Karpas-422 (cell line): ENCODE measurements at regions not wholly inside any gene's neighbourhood (a gene's known extent, or its start where the extent isn't known, plus 50 kb on each side); places are given as distances from the start of the nearest gene placed in this dataset.

ENCODE experiments used
- DNase-seq: peaks from one replicate; pipeline ENCODE4 v3.0.0-alpha.2; 2015
- H2AFZ ChIP-seq: fragments of 200-600 bp; sonication (generic); 2 replicates; pipeline ENCODE4 v1.6.1; 2014; ENCODE audit warnings: antibody characterized with exemption, low read length, mixed read lengths
- H3K27ac ChIP-seq: fragments of 200-600 bp; sonication (generic); 2 replicates; pipeline ENCODE4 v1.5.1; 2014; ENCODE audit warnings: mild to moderate bottlenecking, low read length, moderate library complexity
- H3K27me3 ChIP-seq: fragments of 200-600 bp; sonication (generic); 2 replicates; pipeline ENCODE4 v1.6.1; 2014; ENCODE audit warnings: low read length, mixed read lengths
- H3K36me3 ChIP-seq: fragments of 200-600 bp; sonication (generic); 2 replicates; pipeline ENCODE4 v1.6.1; 2014; ENCODE audit warnings: low read length, mixed read lengths; ENCODE audit not compliant: insufficient read depth
- H3K4me1 ChIP-seq: fragments of 200-600 bp; sonication (generic); 2 replicates; pipeline ENCODE4 v1.6.1; 2014; ENCODE audit warnings: mild to moderate bottlenecking, low read length, mixed read lengths
- H3K4me2 ChIP-seq: fragments of 200-600 bp; sonication (generic); 2 replicates; pipeline ENCODE4 v1.6.1; 2014; ENCODE audit warnings: low read length, low read depth, mild to moderate bottlenecking; ENCODE audit not compliant: poor library complexity, severe bottlenecking
- H3K4me3 ChIP-seq: fragments of 200-600 bp; sonication (generic); 2 replicates; pipeline ENCODE4 v1.5.1; 2014; ENCODE audit warnings: mild to moderate bottlenecking, antibody characterized with exemption, low read length, mixed read lengths
- H3K79me2 ChIP-seq: fragments of 200-600 bp; sonication (generic); 2 replicates; pipeline ENCODE4 v1.6.1; 2014; ENCODE audit warnings: mild to moderate bottlenecking, low read length, mixed read lengths
- H3K9ac ChIP-seq: fragments of 200-600 bp; sonication (generic); 2 replicates; pipeline ENCODE4 v1.6.0; 2014; ENCODE audit warnings: low read length
- H3K9me2 ChIP-seq: fragments of 200-600 bp; sonication (generic), shearing (Covaris generic); replicated peaks from 2 replicates; pipeline ENCODE4 v1.6.0; 2014; ENCODE audit warnings: mild to moderate bottlenecking, low read length, moderate library complexity; ENCODE audit not compliant: insufficient read depth
- H3K9me3 ChIP-seq: fragments of 300-700, 200-600 bp; sonication (generic); 2 replicates; pipeline ENCODE4 v1.6.1; 2014; ENCODE audit warnings: low read length, mixed read lengths
- H4K20me1 ChIP-seq: fragments of 200-600 bp; sonication (generic); 2 replicates; pipeline ENCODE4 v1.6.1; 2014; ENCODE audit warnings: mild to moderate bottlenecking, antibody characterized with exemption, low read length, low read depth; ENCODE audit not compliant: insufficient read depth

DNA sequence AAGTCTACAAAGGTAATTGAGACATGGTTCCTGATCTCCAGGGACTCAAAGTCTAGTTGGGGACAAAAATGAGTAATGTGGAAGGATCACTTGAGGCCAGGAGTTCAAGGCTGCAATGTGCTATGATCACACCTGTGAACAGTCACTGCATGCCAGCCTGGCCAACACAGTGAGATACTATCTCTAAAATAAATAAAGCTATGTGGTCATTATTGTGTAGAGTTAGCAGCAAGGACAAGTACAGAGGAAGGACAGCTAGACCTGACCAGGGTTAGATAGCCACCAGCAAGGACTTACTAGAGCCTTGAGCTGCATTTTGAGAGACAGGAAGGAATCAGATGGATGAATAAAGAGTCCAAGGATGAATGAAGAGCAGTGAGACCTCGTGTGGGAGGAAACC is 166.5 kb downstream of the MINAR1 start:
- Histone ChIP-seq H3K9ac (no peak overlapping the region), H3K4me3 (no peak overlapping the region), H3K9me3 (no peaks in the 10 kb centered on the region), H4K20me1 (no peaks in the 10 kb centered on the region), H3K4me2 (no peak overlapping the region), H3K4me1 (peaks cover 2% of the 10 kb centered on the region; the same call in 1 of the 2 replicates), H3K27ac (no peak overlapping the region), H3K27me3 (no peaks in the 10 kb centered on the region), H3K79me2 (no peaks in the 10 kb centered on the region), H3K36me3 (no peaks in the 10 kb centered on the region), H3K9me2 (no peaks in the 10 kb centered on the region), H2AFZ (no peak overlapping the region)
- no peak for DNase-seq

DNA sequence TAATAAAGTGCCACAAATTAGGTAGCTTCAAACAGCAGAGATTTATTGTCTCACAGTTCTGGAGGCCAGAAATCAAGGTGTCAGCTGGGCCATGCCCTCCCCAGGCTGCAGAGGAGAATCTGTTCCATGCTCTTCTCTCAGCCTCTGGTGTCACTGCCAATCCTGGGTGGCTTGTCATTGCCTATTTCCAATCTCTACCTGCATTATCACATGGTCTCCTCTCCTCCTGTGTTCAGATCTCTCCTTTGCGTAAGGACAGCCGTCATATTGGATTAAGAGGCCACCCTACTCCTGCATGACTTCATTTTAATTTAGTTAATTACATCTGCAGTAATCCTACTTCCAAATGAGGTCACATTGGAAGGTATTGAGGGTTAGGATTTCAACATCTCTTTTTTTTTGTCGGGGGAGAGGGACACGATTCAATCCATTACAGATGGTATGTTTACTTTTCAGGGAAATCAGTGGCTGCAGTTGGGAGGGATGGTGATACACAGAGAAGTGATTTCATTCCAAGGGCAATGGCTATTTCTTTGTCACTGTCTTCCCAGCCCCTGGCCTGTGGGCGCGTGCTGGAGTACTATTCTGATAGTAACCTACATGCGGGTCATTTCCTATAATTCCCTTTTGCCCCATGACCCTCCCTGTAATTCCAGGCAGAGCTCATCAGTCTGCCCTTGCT is 169.4 kb downstream of the MINAR1 start:
- H3K4me2 ChIP-seq = no peak overlapping the region
- no peak overlapping the region for H2AFZ ChIP-seq

DNA sequence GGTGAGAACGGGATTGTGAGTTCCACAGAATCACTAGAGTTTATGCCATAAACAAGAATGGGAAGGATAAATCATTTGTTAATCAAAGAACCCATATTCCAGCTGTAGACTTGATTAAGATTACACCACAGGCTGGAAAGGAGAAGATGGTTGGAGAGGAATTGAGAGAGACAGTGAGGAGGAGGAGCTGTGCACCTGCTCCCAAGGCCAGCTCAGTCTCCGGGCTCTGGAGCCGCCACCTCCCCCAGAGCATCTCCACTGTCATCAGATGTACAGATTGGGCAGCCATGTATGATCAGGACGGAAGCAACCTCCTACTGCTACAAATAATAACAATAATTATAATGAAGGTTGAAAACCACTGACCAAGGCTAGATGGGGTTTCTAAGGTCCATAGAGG is 170.0 kb downstream of the MINAR1 start:
- Histone ChIP-seq H3K9ac (no peak overlapping the region), H4K20me1 (no peaks in the 10 kb centered on the region), H3K79me2 (no peaks in the 10 kb centered on the region), H3K9me3 (no peaks in the 10 kb centered on the region), H2AFZ (no peak overlapping the region), H3K27ac (no peak overlapping the region), H3K27me3 (no peaks in the 10 kb centered on the region), H3K4me3 (no peak overlapping the region), H3K4me1 (no peaks in the 10 kb centered on the region), H3K9me2 (no peaks in the 10 kb centered on the region), H3K4me2 (no peak overlapping the region), H3K36me3 (no peaks in the 10 kb centered on the region)
- no peak for DNase-seq

More for the DNA sequence above, 169.4 kb downstream of the MINAR1 start:
- no peaks in the 10 kb centered on the region for H4K20me1 ChIP-seq
- H3K9ac ChIP-seq = no peak overlapping the region
- H3K79me2 ChIP-seq = no peaks in the 10 kb centered on the region
- H3K27me3 ChIP-seq = no peaks in the 10 kb centered on the region
- H3K4me3 ChIP-seq = no peak overlapping the region
- H3K36me3 ChIP-seq = no peaks in the 10 kb centered on the region
- H3K9me3 ChIP-seq = no peaks in the 10 kb centered on the region
- H3K4me1 ChIP-seq = no peaks in the 10 kb centered on the region
- no peak overlapping the region for H3K27ac ChIP-seq
- no peak for DNase-seq
- no peaks in the 10 kb centered on the region for H3K9me2 ChIP-seq

DNA sequence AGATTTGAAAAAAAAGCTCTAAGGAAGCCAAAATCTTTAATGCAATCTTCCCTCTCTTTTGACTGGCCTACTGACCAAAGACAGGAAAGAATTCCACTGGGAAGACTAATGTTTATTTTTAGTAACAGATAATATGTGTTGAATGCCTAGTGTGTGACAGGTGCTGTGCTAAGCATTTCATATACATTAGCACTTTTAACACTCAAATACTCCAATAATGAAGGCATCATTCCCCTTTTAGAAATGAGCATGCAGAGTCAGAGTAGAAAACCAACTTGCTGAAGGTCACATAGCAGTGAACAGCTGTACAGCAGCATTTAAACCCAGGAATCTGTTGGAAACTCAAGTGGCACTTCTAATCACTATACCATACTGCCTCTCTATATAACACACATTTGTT is 170.6 kb downstream of the MINAR1 start:
- Histone ChIP-seq H2AFZ (no peak overlapping the region), H4K20me1 (no peaks in the 10 kb centered on the region), H3K4me3 (no peak overlapping the region), H3K4me2 (no peak overlapping the region), H3K79me2 (no peaks in the 10 kb centered on the region), H3K9me2 (no peaks in the 10 kb centered on the region), H3K36me3 (no peaks in the 10 kb centered on the region), H3K9ac (no peak overlapping the region), H3K27ac (no peak overlapping the region), H3K4me1 (no peaks in the 10 kb centered on the region), H3K27me3 (no peaks in the 10 kb centered on the region), H3K9me3 (no peaks in the 10 kb centered on the region)
- DNase-seq = no peak

DNA sequence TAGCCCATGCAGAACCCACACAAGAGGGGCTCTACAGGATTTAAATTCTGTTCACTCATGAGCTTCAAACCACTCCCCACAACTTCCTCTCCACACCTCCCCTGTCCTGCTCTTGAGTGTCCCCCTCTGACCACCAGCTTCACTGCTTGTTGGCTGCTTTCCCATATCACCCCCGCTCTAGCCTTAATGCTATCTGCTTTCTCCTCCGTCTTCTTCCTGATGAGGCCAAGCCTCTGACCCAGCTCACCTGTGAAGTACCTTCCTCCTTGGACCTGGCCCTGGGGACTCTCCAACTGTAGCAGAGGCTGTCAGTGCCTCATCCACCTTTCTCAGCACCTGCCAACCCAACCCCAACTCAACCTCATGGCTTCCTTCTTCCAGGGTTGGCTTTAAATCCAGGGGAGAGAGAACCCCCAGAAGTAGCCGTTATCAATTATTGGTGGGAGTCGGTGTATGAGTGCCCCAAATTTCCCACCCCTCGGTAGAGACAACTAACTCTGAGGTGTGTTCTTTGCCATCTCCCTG is 174.8 kb downstream of the MINAR1 start:
- Histone ChIP-seq H3K4me2 (no peak overlapping the region), H3K4me1 (no peaks in the 10 kb centered on the region), H4K20me1 (no peaks in the 10 kb centered on the region), H3K4me3 (no peak overlapping the region), H3K79me2 (no peaks in the 10 kb centered on the region), H3K27me3 (no peaks in the 10 kb centered on the region), H2AFZ (no peak overlapping the region), H3K27ac (no peak overlapping the region), H3K9ac (no peak overlapping the region), H3K9me2 (no peaks in the 10 kb centered on the region), H3K36me3 (no peaks in the 10 kb centered on the region), H3K9me3 (no peaks in the 10 kb centered on the region)
- DNase-seq = no peak

DNA sequence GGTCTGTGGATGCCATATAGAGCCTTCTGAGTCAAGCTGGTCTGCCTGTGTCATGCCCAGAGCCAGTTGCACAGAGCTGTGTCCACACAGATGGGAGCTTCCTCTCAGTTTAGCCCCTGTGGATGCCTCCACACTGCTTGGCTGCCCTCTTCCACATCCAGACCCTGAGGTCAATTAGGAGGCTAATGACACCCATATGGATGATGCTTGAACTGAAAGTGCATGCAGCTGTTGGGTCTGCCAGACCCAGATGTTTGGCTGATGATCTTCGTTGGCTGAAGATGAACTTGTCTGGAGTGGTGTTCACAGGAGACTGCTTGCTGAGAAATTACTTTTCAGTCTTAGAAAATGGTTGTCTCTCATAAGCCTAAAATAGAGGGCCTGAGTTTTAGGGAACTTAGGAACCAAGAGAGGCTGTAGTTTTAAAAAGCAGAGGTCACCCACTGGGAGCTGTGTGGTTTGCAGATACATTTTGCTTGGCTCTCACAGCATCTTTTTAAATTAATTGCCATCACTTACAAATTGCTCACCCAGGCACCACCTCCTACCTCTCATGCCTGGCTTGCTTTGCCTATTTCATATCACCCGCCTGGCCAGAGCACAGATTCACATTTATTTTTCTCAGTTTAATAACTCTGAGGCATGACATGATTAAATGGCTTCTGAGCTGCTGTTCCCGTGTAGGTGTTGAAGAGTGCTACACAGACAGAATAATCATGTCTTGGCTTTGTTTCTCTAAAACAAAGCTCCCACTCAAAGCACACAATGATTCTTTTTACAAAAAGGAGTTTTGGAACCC is 176.1 kb downstream of the MINAR1 start:
- H3K9ac ChIP-seq = no peak overlapping the region
- no peaks in the 10 kb centered on the region for H4K20me1 ChIP-seq
- H3K36me3 ChIP-seq = no peaks in the 10 kb centered on the region

DNA sequence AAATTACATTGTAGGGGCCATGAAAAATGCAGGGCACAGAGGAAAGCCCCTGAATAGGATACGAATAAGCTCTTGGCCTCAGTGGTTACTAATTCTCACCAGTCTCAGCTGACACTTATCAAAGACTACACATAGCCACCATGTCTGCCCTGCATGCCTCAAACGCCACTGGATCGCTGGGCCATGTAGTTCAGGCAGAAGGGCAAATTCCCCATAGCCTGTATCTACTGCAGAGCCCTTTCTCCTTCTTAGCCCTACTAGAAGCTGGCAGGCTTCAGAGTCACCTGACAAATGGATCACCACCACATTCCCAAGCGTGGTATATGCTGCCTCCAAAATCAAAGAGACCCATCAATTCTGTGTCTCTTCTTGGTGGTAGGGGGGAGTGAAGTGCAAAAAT is 177.4 kb downstream of the MINAR1 start:
- no peak for DNase-seq
- H3K4me2 ChIP-seq = no peak overlapping the region

More for the DNA sequence above, 176.1 kb downstream of the MINAR1 start:
- H3K79me2 ChIP-seq = no peaks in the 10 kb centered on the region
- no peak overlapping the region for H3K27ac ChIP-seq
- H3K9me2 ChIP-seq = no peaks in the 10 kb centered on the region
- H3K4me1 ChIP-seq = no peaks in the 10 kb centered on the region
- no peak overlapping the region for H3K4me3 ChIP-seq
- no peaks in the 10 kb centered on the region for H3K27me3 ChIP-seq
- H2AFZ ChIP-seq = no peak overlapping the region
- H3K4me2 ChIP-seq = no peak overlapping the region
- H3K9me3 ChIP-seq = no peaks in the 10 kb centered on the region
- no peak for DNase-seq

DNA sequence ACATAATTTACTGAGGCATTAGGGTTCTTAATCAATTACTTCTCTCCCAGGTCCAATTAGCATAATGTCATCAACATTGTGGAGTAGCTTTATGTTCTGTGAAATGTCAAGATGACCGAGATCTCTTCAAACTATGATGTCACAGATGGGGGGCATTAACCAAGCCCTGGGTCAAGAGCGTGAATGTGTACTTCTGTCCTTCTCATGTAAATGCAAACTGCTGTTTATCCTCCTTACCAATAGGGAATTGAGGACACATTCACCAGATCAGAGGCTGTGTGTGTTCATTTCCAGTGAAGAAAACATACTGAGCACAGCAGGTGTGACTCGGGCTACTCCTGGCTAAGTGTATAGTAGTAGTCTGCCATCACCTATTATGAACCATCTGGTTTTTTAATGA is 177.9 kb downstream of the MINAR1 start:
- no peaks in the 10 kb centered on the region for H3K4me1 ChIP-seq
- H3K36me3 ChIP-seq = no peaks in the 10 kb centered on the region
- H3K27ac ChIP-seq = no peak overlapping the region
- no peaks in the 10 kb centered on the region for H4K20me1 ChIP-seq
- no peak overlapping the region for H2AFZ ChIP-seq
- no peak for DNase-seq
- no peaks in the 10 kb centered on the region for H3K27me3 ChIP-seq
- no peak overlapping the region for H3K4me2 ChIP-seq
- H3K4me3 ChIP-seq = no peak overlapping the region
- H3K79me2 ChIP-seq = no peaks in the 10 kb centered on the region
- no peak overlapping the region for H3K9ac ChIP-seq
- H3K9me2 ChIP-seq = no peaks in the 10 kb centered on the region
- H3K9me3 ChIP-seq = no peaks in the 10 kb centered on the region

More for the DNA sequence above, 177.4 kb downstream of the MINAR1 start:
- Histone ChIP-seq H3K27ac (no peak overlapping the region), H3K36me3 (no peaks in the 10 kb centered on the region), H3K27me3 (no peaks in the 10 kb centered on the region), H3K9ac (no peak overlapping the region), H3K4me3 (no peak overlapping the region), H3K9me2 (no peaks in the 10 kb centered on the region), H2AFZ (no peak overlapping the region), H3K79me2 (no peaks in the 10 kb centered on the region), H3K9me3 (no peaks in the 10 kb centered on the region), H4K20me1 (no peaks in the 10 kb centered on the region), H3K4me1 (no peaks in the 10 kb centered on the region)
